ENCODE measurements at regions not wholly inside any gene's neighbourhood (a gene's known extent, or its start where the extent isn't known, plus 50 kb on each side); places are given as distances from the start of the nearest gene placed in this dataset.

GRCh38 chr12:124375141-124375788 lies 80.4 kb downstream of the RFLNA start (continued):
- TF ChIP-seq TCF3 (IDR thresholded peaks at IDR 0.05; ENCODE audit: borderline replicate concordance, insufficient read depth, low read depth, low read length) (no peak), ATF7 (IDR thresholded peaks at IDR 0.05; ENCODE audit: low read depth) (no peak), ZBTB4 (CRISPR knock-in tag; IDR thresholded peaks at IDR 0.05) (no peak), YBX1 (IDR thresholded peaks at IDR 0.05) (no peak), CBFB (IDR thresholded peaks at IDR 0.05; ENCODE audit: low read depth) (no peak), CHD1 (IDR thresholded peaks at IDR 0.05; ENCODE audit: low read depth, low read length) (no peak), FOXM1 (IDR thresholded peaks at IDR 0.05; ENCODE audit: low read depth, low read length) (no peak), POLR2A (IDR thresholded peaks at IDR 0.05; ENCODE audit: low read depth, low read length) (0 out of 2 replicates have a peak, but pooled peaks have one; percentile 18), SMAD1 (IDR thresholded peaks at IDR 0.05; ENCODE audit: low read depth, partially characterized antibody) (no peak), SKIL (IDR thresholded peaks at IDR 0.05; ENCODE audit: low read depth, poor library complexity, severe bottlenecking) (no peak), SUZ12 (IDR thresholded peaks at IDR 0.05; ENCODE audit: unreplicated experiment) (no peak), CREB1 (IDR thresholded peaks at IDR 0.05; ENCODE audit: low read depth) (no peak), CBX3 (IDR thresholded peaks at IDR 0.05; ENCODE audit: borderline replicate concordance, low read depth) (no peak), PAX8 (IDR thresholded peaks at IDR 0.05) (no peak), KLF5 (IDR thresholded peaks at IDR 0.05; ENCODE audit: partially characterized antibody) (no peak), BACH1 (IDR thresholded peaks at IDR 0.05; ENCODE audit: borderline replicate concordance) (no peak), E4F1 (IDR thresholded peaks at IDR 0.05; ENCODE audit: borderline replicate concordance, partially characterized antibody) (no peak), EGR1 (IDR thresholded peaks at IDR 0.05; ENCODE audit: borderline replicate concordance in 1 of 2, low read depth in 2 of 2, low read length in 2 of 2) (no peak), RAD21 (IDR thresholded peaks at IDR 0.05; ENCODE audit: insufficient read depth, low read depth, low read length) (peak; percentile 34)

Data from GM12878 (cell line).